Kidney (tissue), 13 donors: ENCODE measurements at regions not wholly inside any gene's neighbourhood (a gene's known extent, or its start where the extent isn't known, plus 50 kb on each side); places are given as distances from the start of the nearest gene placed in this dataset.

Source experiments
- DNase-seq, 5 donors: peaks; one replicate each; pipeline ENCODE4 v3.0.0-alpha.2; 2013 to 2020
- FAIRE-seq: peaks from 2 replicates; lab custom pipeline; 2012; peaks lifted over from hg19 to GRCh38; lab: Jason Lieb, UNC
- H3K27ac ChIP-seq, 2 donors: one replicate each; pipeline ENCODE4 v1.7.0; 2013; ENCODE audit warnings: low read depth in 2 of 2, low read length in 2 of 2, inconsistent platforms in 1 of 2
- H3K27me3 ChIP-seq: one replicate; pipeline ENCODE4 v1.7.1; 2013; ENCODE audit warnings: low read length, inconsistent platforms; ENCODE audit not compliant: control insufficient read depth, insufficient read depth
- H3K36me3 ChIP-seq, 3 donors: one replicate each; pipeline versions ENCODE4 v1.7.0 to v1.7.1; 2013; ENCODE audit warnings: low read length in 3 of 3, control low read depth in 1 of 3, inconsistent platforms in 1 of 3; ENCODE audit not compliant: insufficient read depth in 3 of 3, control insufficient read depth in 2 of 3
- H3K4me1 ChIP-seq, 3 donors: one replicate each; pipeline versions ENCODE4 v1.7.0 to v1.7.1; 2013; ENCODE audit warnings: low read length in 3 of 3, inconsistent platforms in 1 of 3, low read depth in 1 of 3; ENCODE audit not compliant: control insufficient read depth in 2 of 3, insufficient read depth in 2 of 3
- H3K4me3 ChIP-seq, 3 donors: one replicate each; pipeline versions ENCODE4 v1.7.0 to v1.8.1; 2013; ENCODE audit warnings: low read length in 3 of 3, control low read depth in 1 of 3, inconsistent platforms in 1 of 3
- H3K9ac ChIP-seq, 3 donors: one replicate each; pipeline versions ENCODE4 v1.7.0 to v1.7.1; 2013; ENCODE audit warnings: low read length in 3 of 3, control low read depth in 1 of 3, inconsistent platforms in 1 of 3
- H3K9me3 ChIP-seq, 3 donors: one replicate each; pipeline versions ENCODE4 v1.7.0 to v1.7.1; 2013; ENCODE audit warnings: low read length in 3 of 3, control low read depth in 1 of 3, inconsistent platforms in 1 of 3; ENCODE audit not compliant: control insufficient read depth in 2 of 3, insufficient read depth in 1 of 3
- CTCF ChIP-seq: IDR thresholded peaks from 3 replicates; pipeline ENCODE4 v1.5.1; 2012; ENCODE audit warnings: mild to moderate bottlenecking, moderate library complexity, borderline replicate concordance; ENCODE audit not compliant: insufficient read depth; ENCODE audit errors: extremely low read depth
- intact Hi-C: fragments of 100-400 bp; cut with DNase I; formaldehyde crosslinking; loops from one replicate; pipeline ENCODE4 v1.11.1; 2022
- donor health status: control.
- donor health status: control.
- donor health status: control.
- donor health status: control.
- donor health status: control.
- donor health status: DM: yes; HTN: yes; CAD: no.
- donor health status: Normal renal cell carcinoma (clear cell type).

- H3K4me1 ChIP-seq: no peaks in the 10 kb centered on the region
- FAIRE-seq (no peak), DNase-seq (no peak)
- no peak for TF ChIP-seq CTCF
- no peaks in the 10 kb centered on the region for H3K36me3 ChIP-seq
- H3K9me3 ChIP-seq: no peaks in the 10 kb centered on the region
- no peak overlapping the region for H3K4me3 ChIP-seq
- H3K27ac ChIP-seq: no peak overlapping the region
- intact Hi-C loops: no loop called here
- no peaks in the 10 kb centered on the region for H3K27me3 ChIP-seq
- H3K9ac ChIP-seq: no peak overlapping the region
Measured at GRCh38 chr7:24135003-24135817, 148.8 kb upstream of the NPY start.

- no peaks in the 10 kb centered on the region for H3K9me3 ChIP-seq
- no peak overlapping the region for H3K9ac ChIP-seq
- no peaks in the 10 kb centered on the region for H3K4me1 ChIP-seq
- no peak for TF ChIP-seq CTCF
- H3K27me3 ChIP-seq: no peaks in the 10 kb centered on the region
- intact Hi-C loops: no loop called here
- no peak overlapping the region for H3K4me3 ChIP-seq
- DNase-seq (no peak), FAIRE-seq (no peak)
- no peak overlapping the region for H3K27ac ChIP-seq
- no peaks in the 10 kb centered on the region for H3K36me3 ChIP-seq
Measured at GRCh38 chr7:24137338-24137737, 146.7 kb upstream of the NPY start.

- DNase-seq (no peak), FAIRE-seq (no peak)
- TF ChIP-seq CTCF: no peak
- Histone ChIP-seq H3K27ac (no peak overlapping the region), H3K4me1 (no peaks in the 10 kb centered on the region), H3K9ac (no peak overlapping the region), H3K36me3 (no peaks in the 10 kb centered on the region), H3K27me3 (no peaks in the 10 kb centered on the region), H3K4me3 (no peak overlapping the region), H3K9me3 (no peaks in the 10 kb centered on the region)
- intact Hi-C loops: no loop called here
Measured at GRCh38 chr7:24138343-24138742, 145.6 kb upstream of the NPY start.
